B cell (primary cell): ENCODE measurements at regions not wholly inside any gene's neighbourhood (a gene's known extent, or its start where the extent isn't known, plus 50 kb on each side); places are given as distances from the start of the nearest gene placed in this dataset.

ENCODE experiments used
- EZH2 ChIP-seq: IDR thresholded peaks from 2 replicates; pipeline ENCODE4 v1.6.1; 2012; ENCODE audit warnings: borderline replicate concordance, low read depth, mild to moderate bottlenecking, moderate library complexity, low read length; ENCODE audit not compliant: insufficient read depth, poor library complexity, severe bottlenecking
- TF ChIP-seq, protein P1 (sequence below): fragments of 200-600 bp; IDR thresholded peaks from one replicate; pipeline ENCODE4 v1.8.0; 2022; ENCODE audit warnings: antibody characterized with exemption, mild to moderate bottlenecking

DNA sequence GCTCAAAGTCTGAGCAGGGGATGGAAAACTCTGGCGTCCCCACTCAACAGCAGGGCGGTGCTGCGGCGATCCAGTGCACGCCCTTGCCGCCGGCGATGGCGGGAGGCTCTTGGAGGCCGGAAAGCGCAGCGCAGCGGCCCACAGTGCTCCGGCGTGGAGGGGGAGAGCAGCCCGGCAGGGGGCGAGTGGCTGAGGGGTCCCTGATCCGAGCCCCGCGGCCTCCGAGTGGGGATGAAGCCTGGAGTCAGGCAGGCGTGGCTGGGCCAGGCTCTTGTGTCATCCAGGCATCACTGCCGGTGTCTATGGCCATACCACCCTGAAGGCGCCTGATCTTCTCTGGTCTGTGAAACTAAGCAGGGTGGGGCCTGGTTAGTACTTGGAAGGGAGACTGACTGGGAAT, 183.1 kb downstream of the ALG10 start:
- TF ChIP-seq, protein P1, sequence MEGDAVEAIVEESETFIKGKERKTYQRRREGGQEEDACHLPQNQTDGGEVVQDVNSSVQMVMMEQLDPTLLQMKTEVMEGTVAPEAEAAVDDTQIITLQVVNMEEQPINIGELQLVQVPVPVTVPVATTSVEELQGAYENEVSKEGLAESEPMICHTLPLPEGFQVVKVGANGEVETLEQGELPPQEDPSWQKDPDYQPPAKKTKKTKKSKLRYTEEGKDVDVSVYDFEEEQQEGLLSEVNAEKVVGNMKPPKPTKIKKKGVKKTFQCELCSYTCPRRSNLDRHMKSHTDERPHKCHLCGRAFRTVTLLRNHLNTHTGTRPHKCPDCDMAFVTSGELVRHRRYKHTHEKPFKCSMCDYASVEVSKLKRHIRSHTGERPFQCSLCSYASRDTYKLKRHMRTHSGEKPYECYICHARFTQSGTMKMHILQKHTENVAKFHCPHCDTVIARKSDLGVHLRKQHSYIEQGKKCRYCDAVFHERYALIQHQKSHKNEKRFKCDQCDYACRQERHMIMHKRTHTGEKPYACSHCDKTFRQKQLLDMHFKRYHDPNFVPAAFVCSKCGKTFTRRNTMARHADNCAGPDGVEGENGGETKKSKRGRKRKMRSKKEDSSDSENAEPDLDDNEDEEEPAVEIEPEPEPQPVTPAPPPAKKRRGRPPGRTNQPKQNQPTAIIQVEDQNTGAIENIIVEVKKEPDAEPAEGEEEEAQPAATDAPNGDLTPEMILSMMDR = no peak
- TF ChIP-seq EZH2 = no peak
